PFSK-1 (cell line): ENCODE measurements at regions not wholly inside any gene's neighbourhood (a gene's known extent, or its start where the extent isn't known, plus 50 kb on each side); places are given as distances from the start of the nearest gene placed in this dataset.

Source experiments
- FOXP2 ChIP-seq: optimal IDR thresholded peaks from 2 replicates; pipeline ENCODE3; 2011; ENCODE audit warnings: borderline replicate concordance, control low read depth, inconsistent platforms; ENCODE audit not compliant: insufficient read depth; ENCODE audit errors: extremely low read length, extremely low read depth
- POLR2AphosphoS5 ChIP-seq: IDR thresholded peaks from 2 replicates; pipeline ENCODE4 v1.6.1; 2012; ENCODE audit warnings: low read depth, mild to moderate bottlenecking, control low read depth, low read length, moderate library complexity
- REST ChIP-seq, 2 experiments: IDR thresholded peaks; 2 replicates each; pipeline versions ENCODE4 v1.6.1 to v1.8.0; 2011 to 2012; ENCODE audit warnings: low read depth in 2 of 2, low read length in 2 of 2, control low read depth in 1 of 2, inconsistent platforms in 1 of 2, mild to moderate bottlenecking in 1 of 2, moderate library complexity in 1 of 2; ENCODE audit not compliant: insufficient read depth in 1 of 2
- SIN3A ChIP-seq: IDR thresholded peaks from 2 replicates; pipeline ENCODE4 v1.6.1; 2012; ENCODE audit warnings: mild to moderate bottlenecking, low read length, moderate library complexity, borderline replicate concordance; ENCODE audit not compliant: insufficient read depth
- TAF1 ChIP-seq: IDR thresholded peaks from 2 replicates; pipeline ENCODE4 v1.6.1; 2012; ENCODE audit warnings: low read length, control low read depth, borderline replicate concordance; ENCODE audit not compliant: insufficient read depth

GRCh38 chr11:92349486-92350156 lies 125.0 kb downstream of the FAT3 start:
- TF ChIP-seq POLR2AphosphoS5 (no peak), REST (IDR thresholded peaks at IDR 0.05; ENCODE audit: insufficient read depth in 1 of 2, low read depth in 2 of 2, low read length in 2 of 2) (0 out of 4 replicates have a peak, but pooled peaks of 1 of the 2 experiments have one; percentile 29)

GRCh38 chr11:92357344-92357743 lies 132.7 kb downstream of the FAT3 start:
- TF ChIP-seq TAF1 (no peak), FOXP2 (no peak), REST (IDR thresholded peaks at IDR 0.05; ENCODE audit: insufficient read depth in 1 of 2, low read depth in 2 of 2, low read length in 2 of 2) (no peak), POLR2AphosphoS5 (no peak), SIN3A (no peak)

GRCh38 chr11:92357841-92358240 lies 133.2 kb downstream of the FAT3 start:
- TF ChIP-seq FOXP2 (no peak), POLR2AphosphoS5 (no peak), REST (IDR thresholded peaks at IDR 0.05; ENCODE audit: insufficient read depth in 1 of 2, low read depth in 2 of 2, low read length in 2 of 2) (no peak)

- TF ChIP-seq FOXP2 = no peak
- no peak for TF ChIP-seq TAF1
- no peak for TF ChIP-seq POLR2AphosphoS5
- TF ChIP-seq SIN3A = no peak
- no peak for TF ChIP-seq REST (IDR thresholded peaks at IDR 0.05; ENCODE audit: insufficient read depth in 1 of 2, low read depth in 2 of 2, low read length in 2 of 2)
Measured at GRCh38 chr11:92361551-92361950, 136.9 kb downstream of the FAT3 start.

DNA sequence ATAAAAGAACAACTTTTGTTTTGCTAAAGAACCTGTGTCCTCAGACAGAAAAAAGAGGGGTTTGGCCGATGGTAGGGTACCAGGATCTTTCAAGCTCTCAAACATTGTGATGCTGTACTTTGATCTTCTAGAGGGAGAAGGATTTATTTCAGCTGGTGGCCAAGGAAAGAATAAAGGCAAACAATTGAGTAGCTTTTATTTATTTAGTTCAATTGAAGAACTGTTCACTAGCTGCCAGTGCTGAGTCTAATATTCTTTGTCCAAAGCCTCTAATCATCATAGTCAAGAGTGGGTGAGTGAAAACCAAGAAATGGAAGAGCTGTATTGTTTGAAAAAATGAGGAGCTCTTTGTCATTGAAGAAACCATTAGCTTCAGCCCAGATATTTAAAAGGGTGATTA lies 138.4 kb downstream of the FAT3 start:
- no peak for TF ChIP-seq FOXP2
- no peak for TF ChIP-seq REST (IDR thresholded peaks at IDR 0.05; ENCODE audit: insufficient read depth in 1 of 2, low read depth in 2 of 2, low read length in 2 of 2)
- no peak for TF ChIP-seq SIN3A
- no peak for TF ChIP-seq POLR2AphosphoS5
- no peak for TF ChIP-seq TAF1
